ENCODE measurements at regions not wholly inside any gene's neighbourhood (a gene's known extent, or its start where the extent isn't known, plus 50 kb on each side); places are given as distances from the start of the nearest gene placed in this dataset.

DNA sequence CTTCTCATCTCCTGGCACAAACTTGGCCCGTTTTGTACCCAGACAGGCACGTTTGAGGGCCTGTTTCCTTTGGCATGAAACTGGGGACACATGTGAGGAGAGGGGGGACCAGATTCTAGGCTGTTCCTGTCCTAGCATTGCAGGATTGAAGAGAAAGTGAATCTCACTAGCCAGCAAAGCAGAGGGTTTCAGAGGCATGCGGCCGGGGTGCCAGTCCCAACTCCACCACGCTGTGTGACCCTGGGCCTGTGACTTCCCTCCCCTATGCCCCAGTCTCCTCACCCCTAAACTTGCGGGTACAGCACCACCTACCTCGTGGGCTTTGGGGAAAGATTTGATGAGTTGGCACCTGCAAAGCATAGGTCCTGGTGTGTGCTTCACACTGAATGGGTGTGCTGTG lies 53.5 kb upstream of the CIBAR2 start:
- Histone ChIP-seq H3K4me3 (replicated peaks in 1 of 3; ENCODE audit: low read depth in 2 of 3, low read length in 3 of 3) (no peak overlapping the region), H4K20me1 (ENCODE audit: insufficient read depth, low read length) (no peaks in the 10 kb centered on the region), H2AFZ (ENCODE audit: insufficient read depth, low read depth, low read length, poor library complexity, severe bottlenecking) (no peak overlapping the region), H3K4me1 (ENCODE audit: control insufficient read depth in 1 of 2, insufficient read depth in 2 of 2, low read length in 2 of 2) (peaks cover 0 to 5% of the 10 kb centered on the region in 2 donors), H3K27me3 (ENCODE audit: control insufficient read depth in 2 of 2, insufficient read depth in 2 of 2, low read length in 2 of 2) (peaks cover 18 to 43% of the 10 kb centered on the region in 2 donors), H3K9ac (ENCODE audit: insufficient read depth, low read length, poor library complexity, severe bottlenecking) (no peak overlapping the region), H3K27ac (ENCODE audit: low read depth in 1 of 2, low read length in 2 of 2) (no peak overlapping the region), H3K36me3 (replicated peaks in 1 of 2; ENCODE audit: control insufficient read depth in 1 of 2, insufficient read depth in 2 of 2, low read length in 2 of 2) (no peaks in the 10 kb centered on the region), H3K9me3 (replicated peaks in 1 of 2; ENCODE audit: control insufficient read depth in 1 of 2, insufficient read depth in 1 of 2, low read length in 2 of 2) (peaks cover 4 to 5% of the 10 kb centered on the region in 2 donors), H3K79me2 (ENCODE audit: insufficient read depth, low read length) (no peaks in the 10 kb centered on the region), H3K4me2 (replicated peaks; ENCODE audit: extremely low read depth, low read length, poor library complexity, severe bottlenecking) (no peak overlapping the region)
- H3K27ac Mint-ChIP-seq: no peak overlapping the region
- TF ChIP-seq, protein P1, sequence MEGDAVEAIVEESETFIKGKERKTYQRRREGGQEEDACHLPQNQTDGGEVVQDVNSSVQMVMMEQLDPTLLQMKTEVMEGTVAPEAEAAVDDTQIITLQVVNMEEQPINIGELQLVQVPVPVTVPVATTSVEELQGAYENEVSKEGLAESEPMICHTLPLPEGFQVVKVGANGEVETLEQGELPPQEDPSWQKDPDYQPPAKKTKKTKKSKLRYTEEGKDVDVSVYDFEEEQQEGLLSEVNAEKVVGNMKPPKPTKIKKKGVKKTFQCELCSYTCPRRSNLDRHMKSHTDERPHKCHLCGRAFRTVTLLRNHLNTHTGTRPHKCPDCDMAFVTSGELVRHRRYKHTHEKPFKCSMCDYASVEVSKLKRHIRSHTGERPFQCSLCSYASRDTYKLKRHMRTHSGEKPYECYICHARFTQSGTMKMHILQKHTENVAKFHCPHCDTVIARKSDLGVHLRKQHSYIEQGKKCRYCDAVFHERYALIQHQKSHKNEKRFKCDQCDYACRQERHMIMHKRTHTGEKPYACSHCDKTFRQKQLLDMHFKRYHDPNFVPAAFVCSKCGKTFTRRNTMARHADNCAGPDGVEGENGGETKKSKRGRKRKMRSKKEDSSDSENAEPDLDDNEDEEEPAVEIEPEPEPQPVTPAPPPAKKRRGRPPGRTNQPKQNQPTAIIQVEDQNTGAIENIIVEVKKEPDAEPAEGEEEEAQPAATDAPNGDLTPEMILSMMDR (IDR thresholded peaks at IDR 0.05): no peak
- DNase-seq: no peak
- H3K27me3 Mint-ChIP-seq (ENCODE audit: low read depth in 3 of 3): peaks cover 38 to 52% (median 46%) of the 10 kb centered on the region in 3 donors
- H3K9me3 Mint-ChIP-seq: peaks cover 0 to 13% (median 0%) of the 10 kb centered on the region in 7 donors
- WGBS (ENCODE audit: insufficient coverage): 40% methylated on average over 2 of the region's 7 CpGs
- no peak overlapping the region for H3K4me3 Mint-ChIP-seq
- intact Hi-C loops (cut with micrococcal nuclease): no loop called here
- peaks cover 2% of the 10 kb centered on the region for H3K4me1 Mint-ChIP-seq
- no peaks in the 10 kb centered on the region for H3K36me3 Mint-ChIP-seq

DNA sequence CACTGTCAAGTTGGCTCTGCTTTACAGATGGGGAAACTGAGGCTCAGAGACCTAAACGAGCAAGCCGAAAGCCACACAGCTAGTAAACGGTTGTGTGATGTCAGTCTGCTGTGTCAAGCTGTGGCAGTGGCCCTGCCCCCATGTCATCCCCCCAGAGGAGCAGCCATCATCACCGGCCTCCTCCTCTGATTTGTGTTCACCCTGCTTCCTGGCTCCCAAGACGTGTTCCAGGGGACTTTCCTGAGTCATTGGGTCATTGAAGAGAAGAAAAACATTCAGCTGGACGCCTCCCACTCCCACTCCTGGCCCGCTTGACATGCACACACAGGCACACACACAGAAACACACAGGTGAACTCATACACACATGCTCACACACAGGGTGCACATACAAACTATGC lies 54.0 kb upstream of the CIBAR2 start:
- H3K9ac ChIP-seq (ENCODE audit: insufficient read depth, low read length, poor library complexity, severe bottlenecking): no peak overlapping the region
- H3K27me3 ChIP-seq (ENCODE audit: control insufficient read depth in 2 of 2, insufficient read depth in 2 of 2, low read length in 2 of 2): peaks cover 18 to 48% of the 10 kb centered on the region in 2 donors
- H3K27ac Mint-ChIP-seq: no peak overlapping the region
- no peak overlapping the region for H3K27ac ChIP-seq (ENCODE audit: low read depth in 1 of 2, low read length in 2 of 2)
- 100% methylated on average over 4 of the region's 7 CpGs for WGBS (ENCODE audit: insufficient coverage)
- H3K4me3 Mint-ChIP-seq: no peak overlapping the region
- H3K36me3 Mint-ChIP-seq: peaks cover 0 to under 1% of the 10 kb centered on the region in 2 donors
- TF ChIP-seq, protein P1 (IDR thresholded peaks at IDR 0.05): no peak
- intact Hi-C loops (cut with micrococcal nuclease): no loop called here
- peaks cover 2% of the 10 kb centered on the region for H3K4me1 Mint-ChIP-seq
- peaks cover 0 to 5% of the 10 kb centered on the region in 2 donors for H3K4me1 ChIP-seq (ENCODE audit: control insufficient read depth in 1 of 2, insufficient read depth in 2 of 2, low read length in 2 of 2)
- peaks cover 0 to 13% (median 2%) of the 10 kb centered on the region in 7 donors for H3K9me3 Mint-ChIP-seq
- no peak overlapping the region for H3K4me3 ChIP-seq (replicated peaks in 1 of 3; ENCODE audit: low read depth in 2 of 3, low read length in 3 of 3)
- peaks cover 5% of the 10 kb centered on the region in 2 donors for H3K9me3 ChIP-seq (replicated peaks in 1 of 2; ENCODE audit: control insufficient read depth in 1 of 2, insufficient read depth in 1 of 2, low read length in 2 of 2)
- no peak overlapping the region for H3K4me2 ChIP-seq (replicated peaks; ENCODE audit: extremely low read depth, low read length, poor library complexity, severe bottlenecking)
- no peaks in the 10 kb centered on the region for H3K36me3 ChIP-seq (replicated peaks in 1 of 2; ENCODE audit: control insufficient read depth in 1 of 2, insufficient read depth in 2 of 2, low read length in 2 of 2)
- no peak for DNase-seq
- H3K27me3 Mint-ChIP-seq (ENCODE audit: low read depth in 3 of 3): peaks cover 43 to 57% (median 51%) of the 10 kb centered on the region in 3 donors
- H2AFZ ChIP-seq (ENCODE audit: insufficient read depth, low read depth, low read length, poor library complexity, severe bottlenecking): no peak overlapping the region
- H4K20me1 ChIP-seq (ENCODE audit: insufficient read depth, low read length): no peaks in the 10 kb centered on the region
- H3K79me2 ChIP-seq (ENCODE audit: insufficient read depth, low read length): no peaks in the 10 kb centered on the region

All from CD14-positive monocyte (primary cell).